Mesenchymal stem cell (in vitro differentiated cells and primary cell): ENCODE measurements at regions not wholly inside any gene's neighbourhood (a gene's known extent, or its start where the extent isn't known, plus 50 kb on each side); places are given as distances from the start of the nearest gene placed in this dataset.

Experiments
- DNase-seq: peaks from one replicate; pipeline ENCODE4 v3.0.0-alpha.2; 2013
- H2AFZ ChIP-seq: one replicate; pipeline ENCODE4 v1.6.1; 2013; ENCODE audit warnings: low read depth, mild to moderate bottlenecking, control low read depth, inconsistent platforms, low read length, moderate library complexity
- H2AK5ac ChIP-seq: 2 replicates; pipeline ENCODE4 v1.6.1; 2013; ENCODE audit warnings: low read length, moderate library complexity, mild to moderate bottlenecking, inconsistent platforms; ENCODE audit not compliant: severe bottlenecking
- H2BK120ac ChIP-seq: one replicate; pipeline ENCODE4 v1.6.1; 2013; ENCODE audit warnings: low read depth, mild to moderate bottlenecking, inconsistent platforms, low read length, moderate library complexity
- H2BK12ac ChIP-seq, 2 experiments: one replicate each; pipeline ENCODE4 v1.6.1; 2013; ENCODE audit warnings: inconsistent platforms in 2 of 2, low read length in 2 of 2, mild to moderate bottlenecking in 2 of 2, moderate library complexity in 2 of 2, control low read depth in 1 of 2
- H2BK15ac ChIP-seq: one replicate; pipeline ENCODE4 v1.6.1; 2013; ENCODE audit warnings: mild to moderate bottlenecking, low read depth, inconsistent platforms; ENCODE audit not compliant: poor library complexity, severe bottlenecking
- H2BK5ac ChIP-seq: 2 replicates; pipeline ENCODE4 v1.6.1; 2013; ENCODE audit warnings: low read depth, mild to moderate bottlenecking, low read length, control low read depth, inconsistent platforms; ENCODE audit not compliant: poor library complexity, severe bottlenecking
- H3K14ac ChIP-seq, 2 experiments: one replicate each; pipeline ENCODE4 v1.6.1; 2013; ENCODE audit warnings: inconsistent platforms in 2 of 2, low read length in 2 of 2, control low read depth in 1 of 2, mild to moderate bottlenecking in 1 of 2, moderate library complexity in 1 of 2
- H3K18ac ChIP-seq, 2 experiments: one replicate each; pipeline ENCODE4 v1.6.1; 2013; ENCODE audit warnings: inconsistent platforms in 2 of 2, low read length in 2 of 2, control low read depth in 1 of 2, low read depth in 1 of 2, mild to moderate bottlenecking in 1 of 2
- H3K23ac ChIP-seq, 2 experiments: one replicate each; pipeline ENCODE4 v1.6.1; 2013; ENCODE audit warnings: inconsistent platforms in 2 of 2, low read length in 2 of 2, mild to moderate bottlenecking in 2 of 2, moderate library complexity in 2 of 2, control low read depth in 1 of 2
- H3K27ac ChIP-seq: 2 replicates; pipeline ENCODE4 v1.5.1; 2013; ENCODE audit warnings: mild to moderate bottlenecking, moderate library complexity, low read length, control low read depth, inconsistent platforms; ENCODE audit not compliant: poor library complexity, severe bottlenecking
- H3K27me3 ChIP-seq, 2 experiments: 2 replicates each; pipeline versions ENCODE4 v1.6.1 to v1.7.0; 2013; ENCODE audit warnings: low read length in 2 of 2, mild to moderate bottlenecking in 2 of 2, moderate library complexity in 2 of 2, control low read depth in 1 of 2, inconsistent platforms in 1 of 2; ENCODE audit not compliant: control insufficient read depth in 1 of 2, insufficient read depth in 1 of 2
- H3K36me3 ChIP-seq, 2 experiments: 2 replicates each; pipeline versions ENCODE4 v1.6.1 to v1.7.0; 2013; ENCODE audit warnings: low read length in 2 of 2, control low read depth in 1 of 2, inconsistent platforms in 1 of 2, low read depth in 1 of 2, mild to moderate bottlenecking in 1 of 2; ENCODE audit not compliant: insufficient read depth in 2 of 2, control insufficient read depth in 1 of 2
- H3K4ac ChIP-seq, 2 experiments: one replicate each; pipeline ENCODE4 v1.6.1; 2013; ENCODE audit warnings: inconsistent platforms in 2 of 2, low read length in 2 of 2, mild to moderate bottlenecking in 2 of 2, moderate library complexity in 2 of 2, control low read depth in 1 of 2, low read depth in 1 of 2
- H3K4me1 ChIP-seq: 2 replicates; pipeline ENCODE4 v1.6.1; 2013; ENCODE audit warnings: low read depth, low read length, control low read depth; ENCODE audit not compliant: control insufficient read depth, insufficient read depth
- H3K4me2 ChIP-seq: 2 replicates; pipeline ENCODE4 v1.6.1; 2013; ENCODE audit warnings: low read length, mild to moderate bottlenecking, inconsistent platforms; ENCODE audit not compliant: poor library complexity, severe bottlenecking
- H3K4me3 ChIP-seq, 2 experiments: 2 replicates each; pipeline versions ENCODE4 v1.5.1 to v1.7.0; 2013; ENCODE audit warnings: low read length in 2 of 2, mild to moderate bottlenecking in 2 of 2, control low read depth in 1 of 2, low read depth in 1 of 2; ENCODE audit not compliant: insufficient read depth in 1 of 2
- H3K79me1 ChIP-seq: replicated peaks from 2 replicates; pipeline ENCODE4 v1.6.1; 2013; ENCODE audit warnings: mild to moderate bottlenecking, control low read depth, low read length, inconsistent platforms; ENCODE audit not compliant: poor library complexity, severe bottlenecking
- H3K9ac ChIP-seq: 2 replicates; pipeline ENCODE4 v1.7.0; 2013; ENCODE audit warnings: mild to moderate bottlenecking, low read length, moderate library complexity
- H3K9me3 ChIP-seq: 2 replicates; pipeline ENCODE4 v1.7.0; 2013; ENCODE audit warnings: mild to moderate bottlenecking, low read length; ENCODE audit not compliant: control insufficient read depth
- H4K8ac ChIP-seq: one replicate; pipeline ENCODE4 v1.6.1; 2013; ENCODE audit warnings: inconsistent platforms, mild to moderate bottlenecking, low read length, moderate library complexity
- H4K91ac ChIP-seq: one replicate; pipeline ENCODE4 v1.6.1; 2013; ENCODE audit warnings: mild to moderate bottlenecking, low read length, inconsistent platforms
- WGBS: methylation state at CpG from one replicate; pipeline ENCODE4 v1.1.7; 2013; ENCODE audit warnings: mixed read lengths; 5-methylcytosine and 5-hydroxymethylcytosine counted together

- Histone ChIP-seq H2BK120ac (no peak overlapping the region), H2AK5ac (no peak overlapping the region), H2BK12ac (peak overlapping the region; percentile 14 to 87), H4K91ac (peak overlapping the region; percentile 20), H3K14ac (peak overlapping the region in 1 of 2 experiments; percentile 78), H2BK5ac (no peak overlapping the region), H3K4me1 (no peaks in the 10 kb centered on the region), H3K4me2 (no peak overlapping the region), H2BK15ac (no peak overlapping the region), H2AFZ (no peak overlapping the region), H3K79me1 (no peaks in the 10 kb centered on the region), H3K27ac (no peak overlapping the region), H3K4me3 (no peak overlapping the region), H4K8ac (no peak overlapping the region), H3K18ac (peak overlapping the region in 1 of 2 experiments; percentile 42), H3K27me3 (peaks cover 13 to 17% of the 10 kb centered on the region in 2 experiments), H3K4ac (no peak overlapping the region), H3K36me3 (no peaks in the 10 kb centered on the region), H3K9me3 (no peaks in the 10 kb centered on the region), H3K9ac (no peak overlapping the region), H3K23ac (no peak overlapping the region)
- 94% methylated on average over 33 of the region's 33 CpGs for WGBS
- no peak for DNase-seq
Measured at GRCh38 chr6:167671977-167672687, 154.6 kb upstream of the AFDN start.

- Histone ChIP-seq H2AFZ (no peak overlapping the region), H3K23ac (no peak overlapping the region), H2BK120ac (no peak overlapping the region), H3K9me3 (no peaks in the 10 kb centered on the region), H2BK5ac (no peak overlapping the region), H3K27ac (no peak overlapping the region), H3K9ac (no peak overlapping the region), H3K4me1 (no peaks in the 10 kb centered on the region), H3K4ac (no peak overlapping the region), H2AK5ac (no peak overlapping the region), H4K91ac (no peak overlapping the region), H3K4me2 (no peak overlapping the region), H3K27me3 (peaks cover 19 to 23% of the 10 kb centered on the region in 2 experiments), H2BK15ac (no peak overlapping the region), H3K79me1 (no peaks in the 10 kb centered on the region), H3K4me3 (no peak overlapping the region), H3K36me3 (no peaks in the 10 kb centered on the region), H2BK12ac (no peak overlapping the region), H3K14ac (no peak overlapping the region), H4K8ac (no peak overlapping the region), H3K18ac (no peak overlapping the region)
- no peak for DNase-seq
- 95% methylated on average over 2 of the region's 3 CpGs for WGBS
Measured at GRCh38 chr6:167672738-167673137, 154.0 kb upstream of the AFDN start.

DNA sequence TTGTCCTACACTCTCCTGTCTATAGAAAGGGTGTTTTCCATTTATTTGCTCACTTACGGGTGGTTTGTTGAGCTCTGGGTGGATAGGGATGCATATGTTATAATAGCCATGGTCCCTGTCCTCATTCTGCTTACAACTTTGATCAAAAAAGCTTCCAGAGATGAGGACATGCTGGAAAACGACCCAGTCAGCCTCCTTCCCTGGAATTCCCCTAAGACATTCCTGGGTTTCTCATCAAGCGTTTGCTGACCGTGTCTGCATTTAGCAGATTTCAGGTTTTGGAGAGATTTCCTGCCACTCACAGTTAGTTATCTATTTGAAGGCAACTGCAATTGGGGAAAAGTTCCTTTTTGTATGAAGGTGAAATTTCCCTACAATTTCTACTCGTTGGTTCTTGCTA lies 152.8 kb upstream of the AFDN start:
- Histone ChIP-seq H2AK5ac (no peak overlapping the region), H2AFZ (no peak overlapping the region)
- WGBS = 48% methylated on average over 3 of the region's 5 CpGs

DNA sequence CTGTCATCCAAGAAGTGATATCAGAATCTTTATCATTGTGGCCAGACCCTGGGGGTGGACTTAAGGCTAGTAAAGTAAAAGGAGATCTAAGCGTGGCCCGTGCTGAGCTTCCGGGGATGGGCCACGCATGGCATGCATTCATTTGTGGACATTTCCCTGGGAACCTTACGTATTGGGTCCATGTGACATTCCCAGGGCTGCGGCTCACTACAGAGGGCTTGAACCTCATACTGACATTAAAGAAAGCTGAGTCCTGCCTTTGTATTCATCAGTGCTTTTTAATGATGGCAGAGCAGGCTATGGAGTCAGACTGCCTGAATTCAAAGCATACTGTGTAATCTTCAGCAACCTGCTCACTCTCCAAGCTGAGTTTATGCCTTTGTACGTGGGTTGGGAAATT lies 152.2 kb upstream of the AFDN start:
- peaks cover 33 to 41% of the 10 kb centered on the region in 2 experiments for H3K27me3 ChIP-seq
- no peak overlapping the region for H2BK5ac ChIP-seq
- no peak for DNase-seq
- H3K79me1 ChIP-seq = no peaks in the 10 kb centered on the region
- no peak overlapping the region for H4K91ac ChIP-seq
- H4K8ac ChIP-seq = no peak overlapping the region
- H3K18ac ChIP-seq = peak overlapping the region in 1 of 2 experiments; percentile 38
- H3K4me2 ChIP-seq = no peak overlapping the region
- no peak overlapping the region for H2AK5ac ChIP-seq
- no peak overlapping the region for H3K4me3 ChIP-seq
- H2BK15ac ChIP-seq = no peak overlapping the region
- H3K9me3 ChIP-seq = no peaks in the 10 kb centered on the region
- no peak overlapping the region for H3K14ac ChIP-seq
- peak overlapping the region in 1 of 2 experiments; percentile 92 for H2BK12ac ChIP-seq
- no peak overlapping the region for H3K27ac ChIP-seq
- H3K23ac ChIP-seq = no peak overlapping the region
- WGBS = 95% methylated on average over 7 of the region's 7 CpGs
- no peaks in the 10 kb centered on the region for H3K36me3 ChIP-seq
- H2BK120ac ChIP-seq = no peak overlapping the region
- H3K4me1 ChIP-seq = peaks cover 12% of the 10 kb centered on the region
- H2AFZ ChIP-seq = no peak overlapping the region
- H3K4ac ChIP-seq = no peak overlapping the region
- no peak overlapping the region for H3K9ac ChIP-seq

More for the DNA sequence above, 152.8 kb upstream of the AFDN start:
- no peak overlapping the region for H3K14ac ChIP-seq
- no peak overlapping the region for H3K23ac ChIP-seq
- H3K4me3 ChIP-seq = no peak overlapping the region
- H3K4me1 ChIP-seq = peaks cover 10% of the 10 kb centered on the region
- peaks cover 30 to 35% of the 10 kb centered on the region in 2 experiments for H3K27me3 ChIP-seq
- H2BK15ac ChIP-seq = no peak overlapping the region
- no peaks in the 10 kb centered on the region for H3K9me3 ChIP-seq
- H4K8ac ChIP-seq = no peak overlapping the region
- H3K4ac ChIP-seq = no peak overlapping the region
- no peak overlapping the region for H2BK12ac ChIP-seq
- no peak overlapping the region for H3K4me2 ChIP-seq
- H2BK120ac ChIP-seq = no peak overlapping the region
- H4K91ac ChIP-seq = no peak overlapping the region
- H3K36me3 ChIP-seq = no peaks in the 10 kb centered on the region
- no peak overlapping the region for H3K18ac ChIP-seq
- H3K27ac ChIP-seq = no peak overlapping the region
- no peak overlapping the region for H3K9ac ChIP-seq
- H3K79me1 ChIP-seq = no peaks in the 10 kb centered on the region
- no peak for DNase-seq
- H2BK5ac ChIP-seq = no peak overlapping the region
